K562 (cell line): ENCODE measurements at regions not wholly inside any gene's neighbourhood (a gene's known extent, or its start where the extent isn't known, plus 50 kb on each side); places are given as distances from the start of the nearest gene placed in this dataset.

ENCODE experiments used
- ATAC-seq: fragments of 200-7000 bp; cut with Tn5 transposase; 3 replicates; pipeline ENCODE4 v1.9.1; 2020; ENCODE audit warnings: moderate library complexity
- BruUV-seq: library from RNA; stranded (reverse); fragments of 400-500 nt; replicated peaks from 2 replicates; lab custom pipeline; 2021; lab: Mats Ljungman, UMichigan
- CTCF ChIA-PET: fragments of 300-600 bp; formaldehyde crosslinking; extraction: SDS; loops from one replicate; lab custom pipeline; 2021; ENCODE audit warnings: low intra/inter-chr PET ratio; lab: Yijun Ruan, JAX
- POLR2A ChIA-PET: fragments of 300-600, 350-650 bp; sonication (Branson Sonifier 250); formaldehyde crosslinking; extraction: SDS; loops from one replicate; lab custom pipeline; 2021; ENCODE audit warnings: antibody characterized with exemption, inconsistent platforms; lab: Yijun Ruan, JAX
- DNase-seq, 4 experiments: peaks; one replicate each; pipeline versions ENCODE4 v3.0.0 to v3.0.0-alpha.2; 2011 to 2018; ENCODE audit warnings: low spot score in 3 of 4, mixed read lengths in 3 of 4; ENCODE audit errors: extremely low read depth in 1 of 4
- FAIRE-seq: peaks from 2 replicates; lab custom pipeline; 2011; peaks lifted over from hg19 to GRCh38; lab: Jason Lieb, UNC
- H2AFZ ChIP-seq: 2 replicates; pipeline ENCODE4 v1.6.0; 2011; ENCODE audit warnings: low read depth, low read length, control low read depth, inconsistent platforms
- H3K27ac ChIP-seq: fragments of 200-600 bp; 3 replicates; pipeline ENCODE4 v1.8.0; 2011; ENCODE audit warnings: low read depth, mild to moderate bottlenecking, control low read depth, inconsistent platforms, low read length, moderate library complexity, mixed read lengths; ENCODE audit errors: extremely low read depth
- H3K27me3 ChIP-seq, 2 experiments: fragments of 300-600 bp in 1 of 2; 2 replicates in 1 of 2; 3 replicates in 1 of 2; pipeline versions ENCODE4 v1.6.0 to v1.8.0; 2011; ENCODE audit warnings: inconsistent platforms in 2 of 2, low read length in 2 of 2, mild to moderate bottlenecking in 1 of 2, mixed read lengths in 1 of 2, moderate library complexity in 1 of 2; ENCODE audit not compliant: control insufficient read depth in 2 of 2, insufficient read depth in 2 of 2
- H3K36me3 ChIP-seq: fragments of 300-600 bp; 3 replicates; pipeline ENCODE4 v1.8.0; 2011; ENCODE audit warnings: mild to moderate bottlenecking, low read length, inconsistent platforms; ENCODE audit not compliant: control insufficient read depth, insufficient read depth
- H3K4me1 ChIP-seq, 2 experiments: fragments of 200-600 bp in 1 of 2; replicated peaks in 1 of 2; 2 replicates in 1 of 2; 3 replicates in 1 of 2; pipeline versions ENCODE4 v1.5.1 to v1.8.0; 2011; ENCODE audit warnings: inconsistent platforms in 2 of 2, low read length in 2 of 2, mild to moderate bottlenecking in 1 of 2, mixed read lengths in 1 of 2, moderate library complexity in 1 of 2; ENCODE audit not compliant: control insufficient read depth in 2 of 2, insufficient read depth in 2 of 2
- H3K4me2 ChIP-seq: 2 replicates; pipeline ENCODE4 v1.6.1; 2011; ENCODE audit warnings: low read length, control low read depth, inconsistent platforms, mixed read lengths; ENCODE audit not compliant: insufficient read depth
- H3K4me3 ChIP-seq: fragments of 200-600 bp; sonication (generic), shearing (Covaris generic); 2 replicates; pipeline ENCODE4 v1.5.1; 2016; ENCODE audit warnings: control low read depth, inconsistent platforms
- H3K79me2 ChIP-seq: fragments of 200-600 bp; 3 replicates; pipeline ENCODE4 v1.8.0; 2011; ENCODE audit warnings: low read length, inconsistent platforms; ENCODE audit not compliant: control insufficient read depth, insufficient read depth
- H3K9ac ChIP-seq, 2 experiments: 2 replicates each; pipeline versions ENCODE4 v1.6.0 to v1.6.1; 2011; ENCODE audit warnings: low read depth in 2 of 2, low read length in 2 of 2, control low read depth in 1 of 2, inconsistent platforms in 1 of 2, mild to moderate bottlenecking in 1 of 2, mixed read lengths in 1 of 2; ENCODE audit not compliant: insufficient read depth in 1 of 2
- H3K9me1 ChIP-seq: one replicate; pipeline ENCODE4 v1.6.0; 2011; ENCODE audit warnings: inconsistent platforms, mild to moderate bottlenecking, low read length, moderate library complexity; ENCODE audit not compliant: control insufficient read depth, insufficient read depth
- H3K9me3 ChIP-seq: replicated peaks from 2 replicates; pipeline ENCODE4 v1.5.1; 2011; ENCODE audit warnings: low read depth, low read length, inconsistent platforms; ENCODE audit not compliant: control insufficient read depth, insufficient read depth
- H4K20me1 ChIP-seq: replicated peaks from 2 replicates; pipeline ENCODE4 v1.6.1; 2011; ENCODE audit warnings: low read length, inconsistent platforms, mixed read lengths; ENCODE audit not compliant: control insufficient read depth, insufficient read depth
- ASH1L ChIP-seq: fragments of 450-650 bp; IDR thresholded peaks from 2 replicates; pipeline ENCODE4 v1.6.1; 2018; ENCODE audit warnings: borderline replicate concordance, mild to moderate bottlenecking, low read depth; ENCODE audit not compliant: partially characterized antibody
- FOXK1 ChIP-seq: sonication (generic); formaldehyde crosslinking; IDR thresholded peaks from 2 replicates; pipeline ENCODE4 v1.8.0; 2022; ENCODE audit warnings: missing genetic modification reagents, mild to moderate bottlenecking, borderline replicate concordance
- GATA2 ChIP-seq: sonication (generic); formaldehyde crosslinking; IDR thresholded peaks from 2 replicates; pipeline ENCODE4 v1.4.0; 2020; ENCODE audit warnings: mild to moderate bottlenecking, missing genetic modification reagents
- MAFF ChIP-seq: IDR thresholded peaks from 2 replicates; pipeline ENCODE4 v1.6.1; 2012; ENCODE audit warnings: low read length, improper control_type of control experiment
- NFIC ChIP-seq: fragments of 450-650 bp; IDR thresholded peaks from 2 replicates; pipeline ENCODE4 v1.6.1; 2017; ENCODE audit warnings: mild to moderate bottlenecking, inconsistent platforms
- PHF20 ChIP-seq: fragments of 450-650 bp; IDR thresholded peaks from 2 replicates; pipeline ENCODE4 v1.6.1; 2018; ENCODE audit not compliant: partially characterized antibody
- PML ChIP-seq: IDR thresholded peaks from 2 replicates; pipeline ENCODE4 v1.6.1; 2012; ENCODE audit warnings: low read length, inconsistent platforms
- PPARD ChIP-seq: fragments of 250-450 bp; sonication (Bioruptor Pico); IDR thresholded peaks from 2 replicates; pipeline ENCODE4 v1.8.0; 2022; ENCODE audit warnings: inconsistent platforms, mild to moderate bottlenecking, moderate library complexity
- ZNF311 ChIP-seq: fragments of 250-450 bp; sonication (Bioruptor Pico); IDR thresholded peaks from 2 replicates; pipeline ENCODE4 v1.4.0; 2020; ENCODE audit warnings: mild to moderate bottlenecking, moderate library complexity
- WGBS: fragments of 100-300 bp; shearing (Covaris generic); methylation state at CpG from one replicate; pipeline ENCODE4 v1.1.6; 2016; ENCODE audit warnings: low coverage, mixed read lengths; ENCODE audit not compliant: insufficient coverage; ENCODE audit errors: missing lambda C conversion rate; 5-methylcytosine and 5-hydroxymethylcytosine counted together
- in situ Hi-C: fragments of 300-500 bp; cut with MboI; formaldehyde crosslinking; loops from 4 replicates; pipeline ENCODE4 v1.15.0; 2018; ENCODE audit warnings: inconsistent platforms, mixed read lengths
- intact Hi-C: fragments of 100-400 bp; cut with micrococcal nuclease; formaldehyde crosslinking; loops from 2 replicates; pipeline ENCODE4 v1.14.2; 2022
- TF ChIP-seq, protein P1 (sequence below): fragments of 200-800 bp; sonication (Bioruptor generic); IDR thresholded peaks from 2 replicates; pipeline ENCODE4 v1.6.1; 2017; ENCODE audit warnings: missing genetic modification characterization, missing compliant biosample characterization
- TF ChIP-seq, protein P2 (sequence below): IDR thresholded peaks from 2 replicates; pipeline ENCODE4 v1.6.1; 2016; ENCODE audit warnings: missing genetic modification characterization, missing compliant biosample characterization

DNA sequence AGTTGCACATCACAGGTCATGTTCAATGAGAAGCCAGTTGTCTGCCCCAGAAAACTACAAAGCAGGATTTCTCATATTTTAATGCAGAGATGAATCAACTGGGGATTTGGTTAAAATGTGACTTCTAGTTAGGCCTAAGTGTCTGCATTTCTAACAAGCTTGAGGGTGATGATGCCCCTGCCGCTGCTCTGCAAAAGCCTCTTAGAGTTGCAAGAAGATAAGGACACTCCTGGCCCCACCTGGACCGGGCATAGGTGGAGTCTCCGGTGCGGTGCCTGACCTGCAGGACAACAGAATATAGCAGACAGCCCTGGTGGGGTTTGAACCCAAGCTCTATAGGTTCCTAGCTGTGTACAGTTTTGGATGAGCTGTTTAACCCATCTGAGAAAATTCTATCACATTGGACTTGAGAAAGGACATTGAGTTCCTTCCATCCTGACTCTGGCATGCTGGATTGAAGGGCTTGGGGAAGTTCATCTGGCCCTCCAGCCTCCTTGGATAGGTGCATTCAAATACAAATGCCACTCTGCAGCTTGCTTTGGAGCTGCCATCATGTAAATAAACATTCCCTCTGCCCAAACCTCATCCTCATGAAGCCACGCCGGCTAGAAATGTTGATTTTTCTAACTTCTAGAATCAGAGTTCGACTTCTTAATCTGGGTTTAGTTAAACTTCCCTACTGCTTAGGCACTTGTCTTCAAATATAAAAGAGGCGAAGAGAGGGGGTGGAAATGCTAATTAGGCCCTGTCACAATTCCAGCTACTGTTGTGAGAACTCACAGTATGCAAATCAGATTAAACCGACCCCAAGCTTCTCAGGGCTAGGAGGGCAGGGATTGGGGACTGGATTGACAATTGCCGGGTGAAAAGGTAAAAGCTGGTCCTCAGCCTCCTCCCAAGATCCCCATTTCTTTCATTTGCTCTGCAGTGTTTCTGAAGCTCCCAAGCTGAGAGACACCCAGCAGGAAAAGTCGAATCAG, 1225.6 kb downstream of the VRK1 start (continued):
- TF ChIP-seq, protein P1, sequence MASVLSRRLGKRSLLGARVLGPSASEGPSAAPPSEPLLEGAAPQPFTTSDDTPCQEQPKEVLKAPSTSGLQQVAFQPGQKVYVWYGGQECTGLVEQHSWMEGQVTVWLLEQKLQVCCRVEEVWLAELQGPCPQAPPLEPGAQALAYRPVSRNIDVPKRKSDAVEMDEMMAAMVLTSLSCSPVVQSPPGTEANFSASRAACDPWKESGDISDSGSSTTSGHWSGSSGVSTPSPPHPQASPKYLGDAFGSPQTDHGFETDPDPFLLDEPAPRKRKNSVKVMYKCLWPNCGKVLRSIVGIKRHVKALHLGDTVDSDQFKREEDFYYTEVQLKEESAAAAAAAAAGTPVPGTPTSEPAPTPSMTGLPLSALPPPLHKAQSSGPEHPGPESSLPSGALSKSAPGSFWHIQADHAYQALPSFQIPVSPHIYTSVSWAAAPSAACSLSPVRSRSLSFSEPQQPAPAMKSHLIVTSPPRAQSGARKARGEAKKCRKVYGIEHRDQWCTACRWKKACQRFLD (CRISPR knock-in tag): no peak
- no peak for TF ChIP-seq MAFF

DNA sequence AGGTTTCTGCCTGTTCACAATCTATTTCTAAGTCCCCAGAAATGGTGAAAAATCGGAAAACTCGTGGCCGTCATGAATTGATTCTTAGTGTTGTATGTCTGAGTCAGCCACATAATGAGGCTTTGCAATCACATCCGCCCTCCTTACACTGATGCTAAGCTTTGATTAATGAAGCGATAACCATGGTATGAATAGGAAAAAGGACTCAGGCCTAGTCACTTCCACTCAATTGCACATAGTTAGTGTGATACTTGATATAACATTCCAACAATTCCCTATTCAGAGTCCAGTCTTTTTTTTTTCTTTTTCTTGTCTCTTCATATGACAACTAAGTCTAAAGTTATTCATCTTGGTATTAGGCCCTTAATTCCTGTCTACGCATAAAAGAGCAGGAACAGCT, 1231.0 kb downstream of the VRK1 start:
- POLR2A ChIA-PET: no interaction called here
- in situ Hi-C loops: no loop called here
- TF ChIP-seq NFIC (no peak), PPARD (no peak), PHF20 (no peak), ZNF311 (CRISPR knock-in tag) (no peak), PML (no peak), FOXK1 (no peak), ASH1L (no peak), GATA2 (CRISPR knock-in tag) (no peak)
- TF ChIP-seq, protein P2, sequence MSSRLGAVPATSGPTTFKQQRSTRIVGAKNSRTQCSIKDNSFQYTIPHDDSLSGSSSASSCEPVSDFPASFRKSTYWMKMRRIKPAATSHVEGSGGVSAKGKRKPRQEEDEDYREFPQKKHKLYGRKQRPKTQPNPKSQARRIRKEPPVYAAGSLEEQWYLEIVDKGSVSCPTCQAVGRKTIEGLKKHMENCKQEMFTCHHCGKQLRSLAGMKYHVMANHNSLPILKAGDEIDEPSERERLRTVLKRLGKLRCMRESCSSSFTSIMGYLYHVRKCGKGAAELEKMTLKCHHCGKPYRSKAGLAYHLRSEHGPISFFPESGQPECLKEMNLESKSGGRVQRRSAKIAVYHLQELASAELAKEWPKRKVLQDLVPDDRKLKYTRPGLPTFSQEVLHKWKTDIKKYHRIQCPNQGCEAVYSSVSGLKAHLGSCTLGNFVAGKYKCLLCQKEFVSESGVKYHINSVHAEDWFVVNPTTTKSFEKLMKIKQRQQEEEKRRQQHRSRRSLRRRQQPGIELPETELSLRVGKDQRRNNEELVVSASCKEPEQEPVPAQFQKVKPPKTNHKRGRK (tag): no peak

More for the DNA sequence above, 1231.0 kb downstream of the VRK1 start:
- FAIRE-seq (no peak), ATAC-seq (no peak), DNase-seq (no peak)
- Histone ChIP-seq H3K9me1 (no peaks in the 10 kb centered on the region), H3K27ac (no peak overlapping the region), H3K27me3 (no peaks in the 10 kb centered on the region), H3K4me1 (no peaks in the 10 kb centered on the region), H3K9me3 (no peaks in the 10 kb centered on the region), H4K20me1 (no peaks in the 10 kb centered on the region), H3K79me2 (no peaks in the 10 kb centered on the region), H3K4me2 (no peak overlapping the region), H2AFZ (no peak overlapping the region), H3K9ac (no peak overlapping the region), H3K4me3 (no peak overlapping the region), H3K36me3 (no peaks in the 10 kb centered on the region)
- WGBS: 1% methylated on average over 6 of the region's 6 CpGs
- intact Hi-C loops: no loop called here
- no TSS peak for BruUV-seq
- CTCF ChIA-PET: no interaction called here
